Right atrium auricular region (tissue), 2 donors: ENCODE measurements at regions not wholly inside any gene's neighbourhood (a gene's known extent, or its start where the extent isn't known, plus 50 kb on each side); places are given as distances from the start of the nearest gene placed in this dataset.
"Not testable (repeated sequence)": the region's sequence is repeated elsewhere in the genome, so short reads cannot be mapped to it uniquely, and the experiment has no call there.

Source experiments
- DNase-seq: peaks from one replicate; pipeline ENCODE4 v3.0.0-alpha.2; 2019; ENCODE audit warnings: low spot score
- H3K27ac ChIP-seq, 2 donors: fragments of 200-600 bp; sonication (generic); 1 replicate in 1 of 2; 2 replicates in 1 of 2; pipeline ENCODE4 v1.5.1; 2016 to 2019
- H3K27me3 ChIP-seq, 2 donors: fragments of 200-600 bp; sonication (generic); one replicate each; pipeline versions ENCODE4 v1.5.1 to v1.6.0; 2017 to 2019
- H3K36me3 ChIP-seq: fragments of 200-600 bp; sonication (generic); one replicate; pipeline ENCODE4 v1.5.1; 2016
- H3K4me1 ChIP-seq, 2 donors: fragments of 200-600 bp; sonication (generic); one replicate each; pipeline versions ENCODE4 v1.5.1 to v1.6.0; 2017 to 2019
- H3K4me3 ChIP-seq, 2 donors: fragments of 200-600 bp; sonication (generic); 1 replicate in 1 of 2; 2 replicates in 1 of 2; pipeline ENCODE4 v1.5.1; 2017 to 2019; ENCODE audit warnings: mild to moderate bottlenecking in 1 of 2, moderate library complexity in 1 of 2
- H3K9me3 ChIP-seq, 2 donors: fragments of 200-600 bp; sonication (generic); one replicate each; pipeline ENCODE4 v1.5.1; 2019
- TF ChIP-seq, protein P1 (sequence below), 2 donors: fragments of 200-600 bp; sonication (generic); IDR thresholded peaks; one replicate each; pipeline ENCODE4 v1.5.1; 2019; ENCODE audit warnings: antibody characterized with exemption in 2 of 2

DNA sequence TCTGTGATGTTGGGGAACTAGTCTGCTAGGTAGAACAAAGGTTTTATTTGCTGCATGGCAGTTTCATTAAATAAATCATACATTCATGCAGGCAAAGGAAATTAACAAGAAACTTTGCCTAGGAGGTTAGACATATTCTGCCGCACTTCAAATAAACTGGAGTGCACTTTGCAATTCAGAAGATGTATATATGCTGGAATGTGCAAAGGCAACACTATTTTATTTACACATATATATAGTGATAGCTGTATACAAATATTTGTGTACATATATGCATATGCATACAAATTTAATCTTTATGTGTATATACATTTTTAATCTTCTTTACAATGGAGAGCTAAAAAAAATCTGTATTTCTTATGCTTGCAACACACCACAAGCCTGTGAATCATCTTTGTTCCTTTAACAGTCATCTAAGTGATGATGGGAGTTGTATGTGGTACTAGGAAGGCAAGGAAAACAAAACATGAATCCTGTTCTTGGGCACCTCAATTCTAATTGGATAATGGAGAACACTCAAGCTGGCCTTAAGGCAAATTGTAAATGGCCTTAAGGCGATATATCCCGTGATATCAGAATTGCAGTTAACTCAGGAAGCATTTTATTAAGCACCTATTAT lies 605.8 kb upstream of the CAMK1G start:
- TF ChIP-seq, protein P1, sequence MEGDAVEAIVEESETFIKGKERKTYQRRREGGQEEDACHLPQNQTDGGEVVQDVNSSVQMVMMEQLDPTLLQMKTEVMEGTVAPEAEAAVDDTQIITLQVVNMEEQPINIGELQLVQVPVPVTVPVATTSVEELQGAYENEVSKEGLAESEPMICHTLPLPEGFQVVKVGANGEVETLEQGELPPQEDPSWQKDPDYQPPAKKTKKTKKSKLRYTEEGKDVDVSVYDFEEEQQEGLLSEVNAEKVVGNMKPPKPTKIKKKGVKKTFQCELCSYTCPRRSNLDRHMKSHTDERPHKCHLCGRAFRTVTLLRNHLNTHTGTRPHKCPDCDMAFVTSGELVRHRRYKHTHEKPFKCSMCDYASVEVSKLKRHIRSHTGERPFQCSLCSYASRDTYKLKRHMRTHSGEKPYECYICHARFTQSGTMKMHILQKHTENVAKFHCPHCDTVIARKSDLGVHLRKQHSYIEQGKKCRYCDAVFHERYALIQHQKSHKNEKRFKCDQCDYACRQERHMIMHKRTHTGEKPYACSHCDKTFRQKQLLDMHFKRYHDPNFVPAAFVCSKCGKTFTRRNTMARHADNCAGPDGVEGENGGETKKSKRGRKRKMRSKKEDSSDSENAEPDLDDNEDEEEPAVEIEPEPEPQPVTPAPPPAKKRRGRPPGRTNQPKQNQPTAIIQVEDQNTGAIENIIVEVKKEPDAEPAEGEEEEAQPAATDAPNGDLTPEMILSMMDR (IDR thresholded peaks at IDR 0.05), result no peak
- DNase-seq, result no peak
- no peaks in the 10 kb centered on the region for H3K27me3 ChIP-seq
- H3K27ac ChIP-seq, result no peak overlapping the region
- H3K4me1 ChIP-seq, result no peaks in the 10 kb centered on the region
- H3K4me3 ChIP-seq, result no peak overlapping the region
- peaks cover 0 to 8% of the 10 kb centered on the region in 2 donors for H3K9me3 ChIP-seq
- no peaks in the 10 kb centered on the region for H3K36me3 ChIP-seq

DNA sequence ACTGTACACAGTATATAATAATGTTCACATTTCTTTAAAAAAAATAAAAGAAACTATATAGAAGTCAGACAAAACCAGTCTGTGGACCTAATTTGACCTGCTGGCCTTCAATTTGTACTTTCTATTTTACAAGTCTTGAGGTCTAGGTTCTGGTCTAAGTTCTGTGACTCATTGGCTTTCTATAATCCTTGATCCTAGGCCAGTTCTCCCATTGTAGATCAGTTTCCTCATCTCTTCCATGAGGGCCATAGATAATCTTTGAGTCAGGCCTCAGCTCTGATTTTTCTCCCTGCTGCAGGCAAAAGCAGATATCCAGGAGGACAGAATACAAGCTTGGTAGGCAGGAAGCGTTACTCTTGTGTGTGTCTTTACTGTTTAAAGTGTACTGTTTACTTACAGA lies 603.7 kb upstream of the CAMK1G start:
- TF ChIP-seq, protein P1 (IDR thresholded peaks at IDR 0.05), result no peak
- peaks cover 0 to 8% of the 10 kb centered on the region in 2 donors for H3K9me3 ChIP-seq
- H3K27ac ChIP-seq, result no peak overlapping the region
- no peak overlapping the region for H3K4me3 ChIP-seq
- no peaks in the 10 kb centered on the region for H3K36me3 ChIP-seq
- H3K27me3 ChIP-seq, result no peaks in the 10 kb centered on the region
- H3K4me1 ChIP-seq, result no peaks in the 10 kb centered on the region
- no peak for DNase-seq

DNA sequence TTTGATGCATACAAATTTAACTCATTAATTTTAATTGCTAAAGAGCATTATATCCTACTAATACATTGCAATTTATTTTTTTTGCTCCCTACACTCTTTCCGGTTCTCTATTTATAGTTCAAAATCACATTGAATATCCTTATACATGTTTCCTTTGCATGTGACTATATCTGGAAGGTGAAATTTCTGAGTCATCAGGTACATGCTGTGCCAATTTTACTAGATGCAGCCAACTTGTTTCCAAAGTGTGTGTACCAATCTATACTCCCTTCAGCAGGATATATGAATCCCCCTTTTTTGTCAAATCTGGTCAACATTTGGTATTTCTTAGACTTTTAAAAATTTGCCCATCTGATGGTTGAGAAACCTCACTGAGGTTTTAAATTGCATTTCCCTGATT lies 602.9 kb upstream of the CAMK1G start:
- no peaks in the 10 kb centered on the region for H3K4me1 ChIP-seq
- H3K27ac ChIP-seq, result no peak overlapping the region
- H3K27me3 ChIP-seq, result no peaks in the 10 kb centered on the region
- DNase-seq, result no peak
- H3K9me3 ChIP-seq, result peaks cover 0 to 8% of the 10 kb centered on the region in 2 donors
- no peak overlapping the region for H3K4me3 ChIP-seq
- TF ChIP-seq, protein P1 (IDR thresholded peaks at IDR 0.05), result no peak
- H3K36me3 ChIP-seq, result no peaks in the 10 kb centered on the region

DNA sequence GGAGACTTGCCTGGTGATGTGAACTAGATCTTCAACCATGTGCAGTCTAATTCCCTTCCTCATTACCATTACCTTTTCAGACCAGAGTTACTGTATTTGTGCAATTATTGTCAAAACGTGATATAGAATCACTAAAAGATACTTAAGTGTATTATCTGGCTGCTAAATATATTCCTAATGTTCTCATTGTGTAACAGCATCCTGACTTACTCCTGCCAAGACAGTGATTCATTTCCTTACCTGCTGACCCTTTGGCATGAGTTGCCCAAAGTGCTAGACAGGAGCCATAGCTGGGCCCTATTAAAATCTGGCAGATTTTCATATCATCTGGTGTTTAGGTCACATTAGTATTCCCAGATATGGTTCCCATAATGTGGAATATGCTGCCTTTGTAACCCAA lies 598.3 kb upstream of the CAMK1G start:
- Histone ChIP-seq H3K4me3 (no peak overlapping the region), H3K4me1 (no peaks in the 10 kb centered on the region), H3K27me3 (no peaks in the 10 kb centered on the region), H3K27ac (no peak overlapping the region), H3K9me3 (no peaks in the 10 kb centered on the region), H3K36me3 (no peaks in the 10 kb centered on the region)
- no peak for DNase-seq
- TF ChIP-seq, protein P1 (IDR thresholded peaks at IDR 0.05), result no peak

DNA sequence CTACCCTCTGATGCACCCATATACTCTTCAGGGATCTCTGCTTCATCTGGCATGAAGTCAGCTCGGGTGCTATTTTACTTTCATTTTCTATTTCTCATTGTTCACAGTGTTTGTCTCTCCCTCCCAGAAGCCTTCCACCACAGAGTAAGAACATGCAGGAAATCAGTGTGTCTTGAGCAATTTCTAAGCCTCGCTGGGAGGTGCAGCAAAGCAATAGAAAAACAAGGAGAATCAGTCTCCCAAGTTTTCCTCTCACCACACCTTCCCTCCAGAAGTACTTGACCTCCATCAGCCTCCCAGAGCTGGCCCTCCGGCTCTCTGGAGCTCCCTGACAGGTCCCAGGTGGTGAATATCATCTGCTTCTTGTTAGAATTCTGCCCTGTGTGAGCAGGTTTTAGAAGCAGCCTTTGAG lies 594.7 kb upstream of the CAMK1G start:
- TF ChIP-seq, protein P1 (IDR thresholded peaks at IDR 0.05), result no peak
- H3K9me3 ChIP-seq, result no peaks in the 10 kb centered on the region
- H3K4me3 ChIP-seq, result peak overlapping the region in 1 of 2 donors; percentile 33
- H3K4me1 ChIP-seq, result no peaks in the 10 kb centered on the region
- peak overlapping the region; percentile 5 to 32 for H3K27ac ChIP-seq
- no peaks in the 10 kb centered on the region for H3K36me3 ChIP-seq
- no peaks in the 10 kb centered on the region for H3K27me3 ChIP-seq
- DNase-seq, result no peak

DNA sequence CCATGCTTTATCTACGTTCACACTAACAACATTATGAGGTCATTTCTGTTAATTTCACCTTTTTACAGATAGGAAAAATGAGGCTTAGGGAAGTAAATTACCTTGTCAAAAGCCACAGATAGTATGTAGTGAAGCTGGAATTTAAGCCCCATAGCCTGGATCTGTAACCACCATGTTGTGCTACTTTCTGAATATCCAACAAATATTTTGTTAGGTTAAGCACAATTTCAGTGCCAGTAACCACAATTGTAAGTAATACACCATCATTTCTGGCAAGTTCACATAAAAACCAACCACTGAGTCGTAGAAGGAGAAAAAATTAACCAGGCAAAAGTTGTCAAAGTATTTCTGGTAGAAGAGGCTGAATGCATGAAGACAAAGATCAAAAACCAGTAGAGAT lies 593.1 kb upstream of the CAMK1G start:
- no peaks in the 10 kb centered on the region for H3K9me3 ChIP-seq
- no peak for DNase-seq
- no peaks in the 10 kb centered on the region for H3K36me3 ChIP-seq
- H3K4me1 ChIP-seq, result no peaks in the 10 kb centered on the region
- H3K4me3 ChIP-seq, result no peak overlapping the region
- H3K27ac ChIP-seq, result no peak overlapping the region
- H3K27me3 ChIP-seq, result no peaks in the 10 kb centered on the region
- TF ChIP-seq, protein P1 (IDR thresholded peaks at IDR 0.05), result no peak

DNA sequence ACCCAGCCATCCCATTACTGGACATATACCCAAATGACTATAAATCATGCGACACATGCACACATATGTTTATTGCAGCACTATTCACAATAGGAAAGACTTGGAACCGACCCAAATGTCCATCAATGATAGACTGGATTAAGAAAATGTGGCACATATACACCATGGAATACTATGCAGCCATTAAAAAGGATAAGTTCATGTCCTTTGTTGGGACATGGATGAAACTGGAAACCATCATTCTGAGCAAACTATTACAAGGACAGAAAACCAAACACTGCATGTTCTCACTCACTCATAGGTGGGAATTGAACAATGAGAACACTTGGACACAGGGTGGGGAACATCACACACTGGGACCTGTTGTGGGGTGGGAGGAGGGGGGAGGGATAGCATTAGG lies 586.5 kb upstream of the CAMK1G start:
- not testable (repeated sequence) for H3K9me3 ChIP-seq, DNase-seq, H3K27ac ChIP-seq, H3K36me3 ChIP-seq, H3K4me3 ChIP-seq, H3K27me3 ChIP-seq, H3K4me1 ChIP-seq
